GM23248 (cell line): ENCODE measurements at regions not wholly inside any gene's neighbourhood (a gene's known extent, or its start where the extent isn't known, plus 50 kb on each side); places are given as distances from the start of the nearest gene placed in this dataset.

ENCODE experiments used
- DNase-seq: peaks from one replicate; pipeline ENCODE4 v3.0.0-alpha.2; 2015
- H2AFZ ChIP-seq: fragments of 200-600 bp; sonication (generic); 2 replicates; pipeline ENCODE4 v1.6.1; 2016; ENCODE audit warnings: antibody characterized with exemption
- H3F3A ChIP-seq: fragments of 200-600 bp; sonication (generic); 2 replicates; pipeline ENCODE4 v1.6.1; 2016; ENCODE audit warnings: mild to moderate bottlenecking, antibody characterized with exemption, mixed run types; ENCODE audit not compliant: insufficient read depth
- H3K27ac ChIP-seq: fragments of 200-600 bp; sonication (generic); 2 replicates; pipeline ENCODE4 v1.5.1; 2016; ENCODE audit warnings: mild to moderate bottlenecking
- H3K27me3 ChIP-seq: fragments of 200-600 bp; sonication (generic); replicated peaks from 2 replicates; pipeline ENCODE4 v1.6.1; 2016; ENCODE audit warnings: mild to moderate bottlenecking; ENCODE audit not compliant: insufficient read depth
- H3K36me3 ChIP-seq: fragments of 200-600 bp; sonication (generic); 2 replicates; pipeline ENCODE4 v1.6.1; 2016; ENCODE audit warnings: low read depth, mild to moderate bottlenecking
- H3K4me1 ChIP-seq: fragments of 200-600 bp; sonication (generic); 2 replicates; pipeline ENCODE4 v1.6.1; 2016; ENCODE audit warnings: mild to moderate bottlenecking; ENCODE audit not compliant: insufficient read depth
- H3K4me2 ChIP-seq: fragments of 200-600 bp; sonication (generic); one replicate; pipeline ENCODE4 v1.6.1; 2016; ENCODE audit warnings: mild to moderate bottlenecking; ENCODE audit not compliant: unreplicated experiment
- H3K4me3 ChIP-seq: fragments of 200-600 bp; sonication (generic); 2 replicates; pipeline ENCODE4 v1.5.1; 2016; ENCODE audit warnings: mild to moderate bottlenecking
- H3K79me2 ChIP-seq: fragments of 200-600 bp; sonication (generic); 2 replicates; pipeline ENCODE4 v1.6.1; 2016; ENCODE audit warnings: mild to moderate bottlenecking; ENCODE audit not compliant: insufficient read depth
- H3K9ac ChIP-seq: fragments of 200-600 bp; sonication (generic); 2 replicates; pipeline ENCODE4 v1.6.1; 2016; ENCODE audit warnings: mild to moderate bottlenecking
- H3K9me2 ChIP-seq: fragments of 200-600 bp; sonication (generic); 2 replicates; pipeline ENCODE4 v1.6.1; 2016; ENCODE audit warnings: mixed run types, mild to moderate bottlenecking, moderate library complexity; ENCODE audit not compliant: insufficient read depth
- H3K9me3 ChIP-seq: fragments of 200-600 bp; sonication (generic); one replicate; pipeline ENCODE4 v1.6.1; 2017; ENCODE audit warnings: low read depth
- H4K20me1 ChIP-seq: fragments of 200-600 bp; sonication (generic); 2 replicates; pipeline ENCODE4 v1.6.0; 2016; ENCODE audit not compliant: insufficient read depth
- EZH2 ChIP-seq: fragments of 200-600 bp; sonication (generic); IDR thresholded peaks from 2 replicates; pipeline ENCODE4 v1.6.1; 2018; ENCODE audit warnings: antibody characterized with exemption, mild to moderate bottlenecking; ENCODE audit not compliant: insufficient read depth, poor library complexity, severe bottlenecking
- EZH2phosphoT487 ChIP-seq: fragments of 200-600 bp; sonication (generic); IDR thresholded peaks from 2 replicates; pipeline ENCODE4 v1.6.1; 2018; ENCODE audit warnings: antibody characterized with exemption, moderate library complexity, mild to moderate bottlenecking, low read depth; ENCODE audit not compliant: insufficient read depth
- WGBS, 2 experiments: methylation state at CpG; one replicate each; pipeline ENCODE4 v1.1.6; 2015 to 2017; ENCODE audit warnings: low lambda C conversion rate in 2 of 2, low coverage in 1 of 2; ENCODE audit errors: missing lambda C conversion rate in 2 of 2; 5-methylcytosine and 5-hydroxymethylcytosine counted together
- in situ Hi-C: fragments of 300-500 bp; cut with MboI; formaldehyde crosslinking; loops from 2 replicates; pipeline ENCODE4 v1.15.0; 2020

GRCh38 chr2:67889056-67889455 is 173.7 kb downstream of the C1D start:
- in situ Hi-C loops, result no loop called here

GRCh38 chr2:67891642-67892041 is 171.2 kb downstream of the C1D start:
- Histone ChIP-seq H3K4me3 (no peak overlapping the region), H3K9me2 (peaks cover 4% of the 10 kb centered on the region; the same call in 1 of the 2 replicates), H3K27ac (no peak overlapping the region), H3K4me2 (no peak overlapping the region), H3K9me3 (no peaks in the 10 kb centered on the region), H3K9ac (no peak overlapping the region), H4K20me1 (no peaks in the 10 kb centered on the region), H2AFZ (no peak overlapping the region), H3K4me1 (no peaks in the 10 kb centered on the region), H3F3A (no peaks in the 10 kb centered on the region), H3K36me3 (no peaks in the 10 kb centered on the region), H3K27me3 (no peaks in the 10 kb centered on the region), H3K79me2 (no peaks in the 10 kb centered on the region)
- no peak for DNase-seq
- WGBS, 2 experiments, result 77 to 95% methylated on average over 1 of the region's 1 CpG
- in situ Hi-C loops, result no loop called here
- no peak for TF ChIP-seq EZH2phosphoT487
- TF ChIP-seq EZH2, result no peak

More at GRCh38 chr2:67889056-67889455, 173.7 kb downstream of the C1D start:
- H3K36me3 ChIP-seq, result no peaks in the 10 kb centered on the region
- H3K4me1 ChIP-seq, result no peaks in the 10 kb centered on the region
- H2AFZ ChIP-seq, result no peak overlapping the region
- TF ChIP-seq EZH2 (no peak), EZH2phosphoT487 (no peak)
- H3K27me3 ChIP-seq, result no peaks in the 10 kb centered on the region
- H3K4me3 ChIP-seq, result no peak overlapping the region
- H3K79me2 ChIP-seq, result no peaks in the 10 kb centered on the region
- H3K9me2 ChIP-seq, result peaks cover 4% of the 10 kb centered on the region; the same call in 1 of the 2 replicates
- H3K9me3 ChIP-seq, result no peaks in the 10 kb centered on the region
- H4K20me1 ChIP-seq, result no peaks in the 10 kb centered on the region
- 48 to 64% methylated on average over 2 of the region's 2 CpGs for WGBS, 2 experiments
- no peaks in the 10 kb centered on the region for H3F3A ChIP-seq
- no peak overlapping the region for H3K4me2 ChIP-seq
- no peak for DNase-seq
- no peak overlapping the region for H3K27ac ChIP-seq
- H3K9ac ChIP-seq, result no peak overlapping the region

- H3K4me3 ChIP-seq, result no peak overlapping the region
- no peaks in the 10 kb centered on the region for H4K20me1 ChIP-seq
- no peak for DNase-seq
- no peaks in the 10 kb centered on the region for H3K36me3 ChIP-seq
- H3K9ac ChIP-seq, result no peak overlapping the region
- TF ChIP-seq EZH2phosphoT487 (no peak), EZH2 (no peak)
- peaks cover 4% of the 10 kb centered on the region; the same call in 1 of the 2 replicates for H3K9me2 ChIP-seq
- H2AFZ ChIP-seq, result no peak overlapping the region
- H3K27me3 ChIP-seq, result no peaks in the 10 kb centered on the region
- H3F3A ChIP-seq, result no peaks in the 10 kb centered on the region
- WGBS, 2 experiments, result 86 to 87% methylated on average over 6 of the region's 6 CpGs
- no peaks in the 10 kb centered on the region for H3K9me3 ChIP-seq
- in situ Hi-C loops, result no loop called here
- H3K4me2 ChIP-seq, result no peak overlapping the region
- H3K27ac ChIP-seq, result no peak overlapping the region
- no peaks in the 10 kb centered on the region for H3K79me2 ChIP-seq
- H3K4me1 ChIP-seq, result no peaks in the 10 kb centered on the region
Measured at GRCh38 chr2:67892339-67892846, 170.4 kb downstream of the C1D start.

GRCh38 chr2:67895227-67895941 is 167.4 kb downstream of the C1D start:
- no peaks in the 10 kb centered on the region for H3K4me1 ChIP-seq
- WGBS, 2 experiments, result 83 to 87% methylated on average over 7 of the region's 7 CpGs

More at GRCh38 chr2:67895227-67895941, 167.4 kb downstream of the C1D start:
- Histone ChIP-seq H3K9me2 (no peaks in the 10 kb centered on the region), H3K4me3 (no peak overlapping the region), H3K9ac (no peak overlapping the region), H3K9me3 (no peaks in the 10 kb centered on the region), H4K20me1 (no peaks in the 10 kb centered on the region), H3K79me2 (no peaks in the 10 kb centered on the region), H3K36me3 (no peaks in the 10 kb centered on the region), H3F3A (0 out of 2 replicates have a peak, but pooled peaks cover 10% of the 10 kb centered on the region), H3K4me2 (no peak overlapping the region), H2AFZ (no peak overlapping the region), H3K27ac (no peak overlapping the region), H3K27me3 (no peaks in the 10 kb centered on the region)
- in situ Hi-C loops, result no loop called here
- no peak for TF ChIP-seq EZH2phosphoT487
- no peak for TF ChIP-seq EZH2
- no peak for DNase-seq
